ENCODE measurements at regions not wholly inside any gene's neighbourhood (a gene's known extent, or its start where the extent isn't known, plus 50 kb on each side); places are given as distances from the start of the nearest gene placed in this dataset.

- no peaks in the 10 kb centered on the region for H3K36me3 ChIP-seq
- 90 to 91% methylated on average over 1 of the region's 1 CpG for WGBS, 2 donors
- H3K27ac ChIP-seq = no peak overlapping the region
- DNase-seq = no peak
- H3K9me3 ChIP-seq = no peaks in the 10 kb centered on the region
- H3K4me1 ChIP-seq = no peaks in the 10 kb centered on the region
- intact Hi-C loops (cut with DNase I) = no loop called here
- no peak for TF ChIP-seq CTCF (IDR thresholded peaks at IDR 0.05)
- H3K4me3 ChIP-seq (replicated peaks in 1 of 3) = no peak overlapping the region
- H3K27me3 ChIP-seq = no peaks in the 10 kb centered on the region
Measured at GRCh38 chrX:13370713-13371112, 50.9 kb upstream of the ATXN3L start.
